C4-2B (cell line): ENCODE measurements at regions not wholly inside any gene's neighbourhood (a gene's known extent, or its start where the extent isn't known, plus 50 kb on each side); places are given as distances from the start of the nearest gene placed in this dataset.

Experiments
- H3K27ac ChIP-seq: fragments of 450-650 bp; 2 replicates; pipeline ENCODE4 v1.5.1; 2017
- CTCF ChIP-seq: fragments of 450-650 bp; conservative IDR thresholded peaks from 2 replicates; pipeline ENCODE4 v1.5.1; 2017; ENCODE audit warnings: mild to moderate bottlenecking
- ZFX ChIP-seq: fragments of 450-650 bp; IDR thresholded peaks from 2 replicates; pipeline ENCODE4 v1.6.1; 2017

GRCh38 chr16:76059186-76059585 lies 218.0 kb upstream of the CNTNAP4 start:
- TF ChIP-seq CTCF = no peak
- TF ChIP-seq ZFX = no peak
- H3K27ac ChIP-seq = no peak overlapping the region

- H3K27ac ChIP-seq = no peak overlapping the region
- TF ChIP-seq CTCF = no peak
- no peak for TF ChIP-seq ZFX
Measured at GRCh38 chr16:76059701-76060100, 217.5 kb upstream of the CNTNAP4 start.

GRCh38 chr16:76071690-76072089 lies 205.5 kb upstream of the CNTNAP4 start:
- H3K27ac ChIP-seq = no peak overlapping the region
- no peak for TF ChIP-seq CTCF
- TF ChIP-seq ZFX = no peak

GRCh38 chr16:76081967-76082366 lies 195.2 kb upstream of the CNTNAP4 start:
- TF ChIP-seq ZFX (no peak), CTCF (no peak)

GRCh38 chr16:76106647-76107046 lies 170.6 kb upstream of the CNTNAP4 start:
- H3K27ac ChIP-seq = no peak overlapping the region
- TF ChIP-seq CTCF (no peak), ZFX (no peak)

More at GRCh38 chr16:76081967-76082366, 195.2 kb upstream of the CNTNAP4 start:
- H3K27ac ChIP-seq = no peak overlapping the region

GRCh38 chr16:76108460-76108859 lies 168.7 kb upstream of the CNTNAP4 start:
- H3K27ac ChIP-seq = no peak overlapping the region
- no peak for TF ChIP-seq CTCF
- TF ChIP-seq ZFX = no peak

GRCh38 chr16:76114681-76115080 lies 162.5 kb upstream of the CNTNAP4 start:
- no peak overlapping the region for H3K27ac ChIP-seq
- TF ChIP-seq CTCF = no peak
- no peak for TF ChIP-seq ZFX
